Body of pancreas (tissue), 4 donors: ENCODE measurements at regions not wholly inside any gene's neighbourhood (a gene's known extent, or its start where the extent isn't known, plus 50 kb on each side); places are given as distances from the start of the nearest gene placed in this dataset.

Experiments
- ATAC-seq: fragments of 150-250 bp; one replicate; pipeline ENCODE4 v1.9.1; 2016
- DNase-seq, 4 donors: peaks; one replicate each; pipeline ENCODE4 v3.0.0-alpha.2; 2019
- H3K27ac ChIP-seq, 4 donors: fragments of 200-600 bp; sonication (generic); 1 replicate in 3 of 4; 2 replicates in 1 of 4; pipeline versions ENCODE4 v1.5.1 to v1.6.1; 2016 to 2019; ENCODE audit warnings: mild to moderate bottlenecking in 1 of 4, mixed read lengths in 1 of 4, moderate library complexity in 1 of 4
- H3K27me3 ChIP-seq, 2 donors: fragments of 200-600 bp; sonication (generic); one replicate each; pipeline ENCODE4 v1.6.0; 2016; ENCODE audit warnings: mild to moderate bottlenecking in 1 of 2
- H3K36me3 ChIP-seq, 2 donors: fragments of 200-600 bp; sonication (generic); replicated peaks in 1 of 2; 2 replicates each; pipeline ENCODE4 v1.5.1; 2016; ENCODE audit warnings: low read depth in 2 of 2; ENCODE audit not compliant: insufficient read depth in 1 of 2
- H3K4me1 ChIP-seq: fragments of 200-600 bp; sonication (generic); one replicate; pipeline ENCODE4 v1.6.0; 2016
- H3K4me3 ChIP-seq, 2 donors: fragments of 200-600 bp; sonication (generic); 1 replicate in 1 of 2; 2 replicates in 1 of 2; pipeline ENCODE4 v1.5.1; 2016 to 2019
- H3K9me3 ChIP-seq, 3 donors: fragments of 200-600 bp; sonication (generic); 1 replicate in 2 of 3; 2 replicates in 1 of 3; pipeline ENCODE4 v1.5.1; 2016
- POLR2A ChIP-seq, 3 donors: fragments of 450-650 bp; IDR thresholded peaks; one replicate each; pipeline ENCODE4 v1.6.1; 2016; ENCODE audit warnings: antibody characterized with exemption in 3 of 3, mild to moderate bottlenecking in 2 of 3
- WGBS, 2 donors: methylation state at CpG; one replicate each; pipeline ENCODE4 v1.1.5; 2017; 5-methylcytosine and 5-hydroxymethylcytosine counted together
- intact Hi-C: fragments of 100-400 bp; cut with DNase I; formaldehyde crosslinking; loops from one replicate; pipeline ENCODE4 v1.15.1; 2023
- TF ChIP-seq, protein P1 (sequence below), 7 experiments: fragments of 450-650 bp in 4 of 7; fragments of 200-600 bp in 3 of 7; sonication (generic) in 3 of 7; IDR thresholded peaks; one replicate each; pipeline ENCODE4 v1.5.1; 2016 to 2019; ENCODE audit warnings: antibody characterized with exemption in 7 of 7

DNA sequence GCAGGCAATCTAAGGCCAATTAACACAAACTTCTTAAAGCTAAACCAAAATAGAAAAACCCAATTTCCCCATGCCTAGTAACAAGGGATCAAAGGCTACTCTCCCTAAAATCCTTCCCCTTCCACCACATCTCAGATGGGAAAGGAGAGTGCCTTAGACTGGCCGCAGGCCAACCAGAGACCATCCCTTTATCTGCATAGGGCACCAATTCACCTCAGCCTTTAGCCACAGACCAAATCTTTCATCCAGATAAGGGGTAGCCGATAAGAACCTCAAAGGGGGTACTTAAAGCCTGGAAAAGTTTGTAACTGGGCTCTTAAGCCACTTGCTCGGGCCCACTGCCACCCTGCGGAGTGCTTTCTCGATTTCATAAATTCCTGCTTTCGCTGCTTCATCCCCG is 68.3 kb downstream of the TEX13C start:
- no peak for TF ChIP-seq POLR2A (IDR thresholded peaks at IDR 0.05)
- TF ChIP-seq, protein P1, sequence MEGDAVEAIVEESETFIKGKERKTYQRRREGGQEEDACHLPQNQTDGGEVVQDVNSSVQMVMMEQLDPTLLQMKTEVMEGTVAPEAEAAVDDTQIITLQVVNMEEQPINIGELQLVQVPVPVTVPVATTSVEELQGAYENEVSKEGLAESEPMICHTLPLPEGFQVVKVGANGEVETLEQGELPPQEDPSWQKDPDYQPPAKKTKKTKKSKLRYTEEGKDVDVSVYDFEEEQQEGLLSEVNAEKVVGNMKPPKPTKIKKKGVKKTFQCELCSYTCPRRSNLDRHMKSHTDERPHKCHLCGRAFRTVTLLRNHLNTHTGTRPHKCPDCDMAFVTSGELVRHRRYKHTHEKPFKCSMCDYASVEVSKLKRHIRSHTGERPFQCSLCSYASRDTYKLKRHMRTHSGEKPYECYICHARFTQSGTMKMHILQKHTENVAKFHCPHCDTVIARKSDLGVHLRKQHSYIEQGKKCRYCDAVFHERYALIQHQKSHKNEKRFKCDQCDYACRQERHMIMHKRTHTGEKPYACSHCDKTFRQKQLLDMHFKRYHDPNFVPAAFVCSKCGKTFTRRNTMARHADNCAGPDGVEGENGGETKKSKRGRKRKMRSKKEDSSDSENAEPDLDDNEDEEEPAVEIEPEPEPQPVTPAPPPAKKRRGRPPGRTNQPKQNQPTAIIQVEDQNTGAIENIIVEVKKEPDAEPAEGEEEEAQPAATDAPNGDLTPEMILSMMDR (IDR thresholded peaks at IDR 0.05) = no peak
- no peak for ATAC-seq
- no peak for DNase-seq
- Histone ChIP-seq H3K27ac (no peak overlapping the region), H3K4me3 (no peak overlapping the region), H3K27me3 (no peaks in the 10 kb centered on the region), H3K36me3 (no peaks in the 10 kb centered on the region), H3K9me3 (no peaks in the 10 kb centered on the region), H3K4me1 (no peaks in the 10 kb centered on the region)
- 47 to 61% methylated on average over 7 of the region's 7 CpGs for WGBS, 2 donors
- intact Hi-C loops = no loop called here

DNA sequence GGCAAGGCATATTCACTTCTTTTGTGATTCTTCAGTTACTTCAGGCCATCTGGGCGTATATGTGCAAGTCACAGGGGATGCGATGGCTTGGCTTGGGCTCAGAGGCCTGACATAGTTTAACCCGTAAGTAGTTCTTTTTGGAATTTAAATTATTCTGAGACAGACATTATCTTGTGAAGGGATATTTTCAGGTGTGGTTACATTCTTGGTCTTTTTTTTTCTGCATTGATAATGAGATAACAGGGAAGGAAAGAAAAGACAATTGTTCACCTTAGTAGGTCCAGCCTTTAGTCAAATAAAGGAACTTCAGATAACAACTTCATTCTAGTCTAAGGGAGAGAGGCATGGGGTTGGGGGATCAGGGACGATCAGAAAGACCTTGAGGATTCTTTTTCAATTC is 74.8 kb downstream of the TEX13C start:
- no peak for ATAC-seq
- intact Hi-C loops = no loop called here
- Histone ChIP-seq H3K27ac (no peak overlapping the region), H3K36me3 (no peaks in the 10 kb centered on the region), H3K27me3 (no peaks in the 10 kb centered on the region), H3K4me1 (no peaks in the 10 kb centered on the region), H3K4me3 (no peak overlapping the region), H3K9me3 (no peaks in the 10 kb centered on the region)
- TF ChIP-seq, protein P1 (IDR thresholded peaks at IDR 0.05) = no peak
- TF ChIP-seq POLR2A (IDR thresholded peaks at IDR 0.05) = no peak
- WGBS, 2 donors = 23 to 45% methylated on average over 4 of the region's 4 CpGs
- DNase-seq = no peak

DNA sequence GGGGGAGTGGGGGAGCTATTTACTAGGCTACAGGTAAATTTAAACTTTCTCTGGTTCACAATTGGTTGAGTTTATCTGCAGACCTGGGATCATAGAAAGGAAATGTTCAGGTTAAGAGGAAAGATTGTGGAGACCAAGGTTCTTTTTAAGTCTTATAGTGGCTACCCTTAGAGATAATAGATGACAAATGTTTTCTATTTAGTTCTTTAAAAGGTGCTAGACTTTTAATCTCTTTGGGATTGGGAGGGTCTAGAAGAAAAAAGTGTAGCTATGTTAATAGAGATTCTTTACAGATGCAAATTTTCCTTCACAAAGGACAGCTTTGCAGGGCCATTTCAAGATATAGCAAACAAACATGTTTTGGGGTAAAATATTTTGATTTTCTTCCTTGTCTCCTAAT is 76.0 kb downstream of the TEX13C start:
- no peaks in the 10 kb centered on the region for H3K4me1 ChIP-seq
- no peak overlapping the region for H3K27ac ChIP-seq
- H3K9me3 ChIP-seq = no peaks in the 10 kb centered on the region
- no peak for ATAC-seq
- H3K27me3 ChIP-seq = no peaks in the 10 kb centered on the region
- no peak for TF ChIP-seq POLR2A (IDR thresholded peaks at IDR 0.05)
- TF ChIP-seq, protein P1 (IDR thresholded peaks at IDR 0.05) = no peak
- H3K4me3 ChIP-seq = no peak overlapping the region
- DNase-seq = no peak
- H3K36me3 ChIP-seq = no peaks in the 10 kb centered on the region
- intact Hi-C loops = no loop called here

DNA sequence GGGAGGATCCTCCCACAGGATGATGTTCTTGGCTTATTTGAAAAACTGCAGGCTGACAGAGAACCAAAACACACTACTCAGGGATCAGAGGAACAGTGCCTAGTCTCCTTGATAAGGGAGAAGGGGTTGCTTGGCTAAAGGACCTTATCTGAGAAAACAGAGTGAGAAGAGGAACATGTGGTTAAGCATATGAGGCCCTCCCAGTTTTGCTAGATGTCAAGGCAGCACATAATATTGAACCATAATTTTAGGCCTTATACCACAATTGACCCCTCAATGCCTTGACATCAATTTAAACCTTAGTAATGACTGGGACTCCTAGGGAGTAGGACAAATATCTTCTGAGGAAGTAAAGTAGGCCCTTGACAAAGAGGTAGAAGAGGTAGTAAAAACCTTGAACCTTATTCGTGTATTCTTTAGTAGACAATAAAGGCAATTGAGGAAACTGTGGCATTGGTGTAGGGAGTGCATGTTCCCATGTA is 79.3 kb downstream of the TEX13C start:
- ATAC-seq (no peak), DNase-seq (no peak)
- TF ChIP-seq POLR2A (IDR thresholded peaks at IDR 0.05) = no peak
- TF ChIP-seq, protein P1 (IDR thresholded peaks at IDR 0.05) = no peak
- no peaks in the 10 kb centered on the region for H3K27me3 ChIP-seq
- intact Hi-C loops = no loop called here
- no peak overlapping the region for H3K4me3 ChIP-seq
- no peaks in the 10 kb centered on the region for H3K36me3 ChIP-seq
- no peaks in the 10 kb centered on the region for H3K9me3 ChIP-seq
- no peak overlapping the region for H3K27ac ChIP-seq
- no peaks in the 10 kb centered on the region for H3K4me1 ChIP-seq
- 62 to 82% methylated on average over 1 of the region's 1 CpG for WGBS, 2 donors

DNA sequence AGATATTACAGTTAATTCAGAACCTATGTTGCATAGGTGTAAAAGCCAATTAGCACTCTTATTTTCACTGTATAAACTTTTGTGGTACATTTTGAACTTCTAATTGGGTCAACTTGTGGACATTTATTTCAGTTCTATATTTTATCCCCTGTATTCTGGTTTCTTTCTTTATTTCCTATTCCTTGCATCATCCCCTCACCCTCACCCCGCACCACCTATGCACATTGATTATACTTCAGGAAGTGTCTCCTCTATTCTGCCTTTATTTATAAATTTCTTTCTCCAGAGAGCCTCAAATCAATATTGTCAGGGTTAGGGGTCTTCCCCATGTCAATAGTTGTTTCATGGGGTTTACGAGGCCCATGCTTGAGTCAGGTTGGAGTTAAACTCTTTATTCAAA is 83.1 kb downstream of the TEX13C start:
- Histone ChIP-seq H3K4me1 (no peaks in the 10 kb centered on the region), H3K4me3 (no peak overlapping the region), H3K27ac (no peak overlapping the region), H3K36me3 (no peaks in the 10 kb centered on the region), H3K9me3 (no peaks in the 10 kb centered on the region), H3K27me3 (no peaks in the 10 kb centered on the region)
- no peak for ATAC-seq
- WGBS, 2 donors = 55 to 63% methylated on average over 2 of the region's 2 CpGs
- no peak for DNase-seq
- intact Hi-C loops = no loop called here
- no peak for TF ChIP-seq POLR2A (IDR thresholded peaks at IDR 0.05)
- TF ChIP-seq, protein P1 (IDR thresholded peaks at IDR 0.05) = no peak
